Liver (tissue), 8 donors: ENCODE measurements at regions not wholly inside any gene's neighbourhood (a gene's known extent, or its start where the extent isn't known, plus 50 kb on each side); places are given as distances from the start of the nearest gene placed in this dataset.

Experiments used
- DNase-seq: peaks from one replicate; pipeline ENCODE4 v3.0.0-alpha.2; 2017; ENCODE audit warnings: low spot score
- H3K27ac ChIP-seq, 2 donors: one replicate each; pipeline ENCODE4 v1.7.0; 2013; ENCODE audit warnings: inconsistent platforms in 2 of 2, low read length in 2 of 2, control low read depth in 1 of 2, low read depth in 1 of 2, mild to moderate bottlenecking in 1 of 2
- H3K27me3 ChIP-seq, 4 donors: one replicate each; pipeline versions ENCODE4 v1.6.1 to v1.7.0; 2013; ENCODE audit warnings: low read length in 3 of 4, inconsistent platforms in 1 of 4, mild to moderate bottlenecking in 1 of 4, moderate library complexity in 1 of 4; ENCODE audit not compliant: control insufficient read depth in 4 of 4, insufficient read depth in 4 of 4
- H3K36me3 ChIP-seq, 4 donors: one replicate each; pipeline versions ENCODE4 v1.6.1 to v1.7.0; 2013; ENCODE audit warnings: low read length in 3 of 4, mild to moderate bottlenecking in 3 of 4, low read depth in 1 of 4, moderate library complexity in 1 of 4; ENCODE audit not compliant: control insufficient read depth in 4 of 4, insufficient read depth in 3 of 4
- H3K4me1 ChIP-seq, 4 donors: one replicate each; pipeline versions ENCODE4 v1.6.1 to v1.7.0; 2013; ENCODE audit warnings: low read length in 3 of 4, mild to moderate bottlenecking in 3 of 4, moderate library complexity in 1 of 4; ENCODE audit not compliant: control insufficient read depth in 4 of 4, insufficient read depth in 4 of 4
- H3K4me3 ChIP-seq, 3 donors: one replicate each; pipeline versions ENCODE4 v1.6.1 to v1.7.0; 2013; ENCODE audit warnings: low read length in 3 of 3, control low read depth in 1 of 3, low read depth in 1 of 3, mild to moderate bottlenecking in 1 of 3
- H3K9ac ChIP-seq, 2 donors: one replicate each; pipeline ENCODE4 v1.7.0; 2013; ENCODE audit warnings: low read length in 2 of 2, mild to moderate bottlenecking in 2 of 2, moderate library complexity in 2 of 2, control low read depth in 1 of 2, low read depth in 1 of 2
- H3K9me3 ChIP-seq, 4 donors: one replicate each; pipeline versions ENCODE4 v1.6.1 to v1.7.0; 2013; ENCODE audit warnings: low read length in 3 of 4; ENCODE audit not compliant: control insufficient read depth in 4 of 4
- ATF3 ChIP-seq: IDR thresholded peaks from 2 replicates; pipeline ENCODE4 v1.6.1; 2016; ENCODE audit warnings: antibody characterized with exemption
- HNF4A ChIP-seq, 2 donors: conservative IDR thresholded peaks; 2 replicates each; pipeline ENCODE4 v1.6.1; 2016; ENCODE audit warnings: antibody characterized with exemption in 2 of 2, mild to moderate bottlenecking in 2 of 2
- HNF4G ChIP-seq: IDR thresholded peaks from 2 replicates; pipeline ENCODE4 v1.6.1; 2016; ENCODE audit warnings: antibody characterized with exemption
- JUND ChIP-seq, 2 donors: IDR thresholded peaks; 2 replicates each; pipeline ENCODE4 v1.6.1; 2016; ENCODE audit warnings: antibody characterized with exemption in 2 of 2
- MAX ChIP-seq: IDR thresholded peaks from 2 replicates; pipeline ENCODE4 v1.6.1; 2016; ENCODE audit warnings: antibody characterized with exemption
- SP1 ChIP-seq: IDR thresholded peaks from 2 replicates; pipeline ENCODE4 v1.6.1; 2018; ENCODE audit warnings: antibody characterized with exemption, mild to moderate bottlenecking
- TAF1 ChIP-seq: conservative IDR thresholded peaks from 2 replicates; pipeline ENCODE4 v1.6.1; 2016; ENCODE audit warnings: antibody characterized with exemption, mild to moderate bottlenecking
- YY1 ChIP-seq: IDR thresholded peaks from 2 replicates; pipeline ENCODE4 v1.6.1; 2016; ENCODE audit warnings: antibody characterized with exemption, mild to moderate bottlenecking
- ZBTB33 ChIP-seq: IDR thresholded peaks from 2 replicates; pipeline ENCODE4 v1.6.1; 2016; ENCODE audit warnings: antibody characterized with exemption
- WGBS: extraction: QIAGEN DNeasy Blood & Tissue Kit; methylation state at CpG from one replicate; pipeline ENCODE4 v1.1.7; 2013; 5-methylcytosine and 5-hydroxymethylcytosine counted together
- TF ChIP-seq, protein P1 (sequence below): fragments of 150-350 bp; IDR thresholded peaks from 2 replicates; pipeline ENCODE4 v1.5.1; 2017; ENCODE audit warnings: improper control_type of control experiment, low read depth, low read length; ENCODE audit not compliant: missing input control
- TF ChIP-seq, protein P2 (sequence below): IDR thresholded peaks from 2 replicates; pipeline ENCODE4 v1.6.1; 2016; ENCODE audit warnings: antibody characterized with exemption, mild to moderate bottlenecking
- donor health status: healthy.
- donor health status: healthy.
- donor health status: healthy.
- donor health status: healthy.
- donor health status: healthy.

GRCh38 chr7:18395868-18396267 is 99.7 kb upstream of the HDAC9 start:
- TF ChIP-seq, protein P1, sequence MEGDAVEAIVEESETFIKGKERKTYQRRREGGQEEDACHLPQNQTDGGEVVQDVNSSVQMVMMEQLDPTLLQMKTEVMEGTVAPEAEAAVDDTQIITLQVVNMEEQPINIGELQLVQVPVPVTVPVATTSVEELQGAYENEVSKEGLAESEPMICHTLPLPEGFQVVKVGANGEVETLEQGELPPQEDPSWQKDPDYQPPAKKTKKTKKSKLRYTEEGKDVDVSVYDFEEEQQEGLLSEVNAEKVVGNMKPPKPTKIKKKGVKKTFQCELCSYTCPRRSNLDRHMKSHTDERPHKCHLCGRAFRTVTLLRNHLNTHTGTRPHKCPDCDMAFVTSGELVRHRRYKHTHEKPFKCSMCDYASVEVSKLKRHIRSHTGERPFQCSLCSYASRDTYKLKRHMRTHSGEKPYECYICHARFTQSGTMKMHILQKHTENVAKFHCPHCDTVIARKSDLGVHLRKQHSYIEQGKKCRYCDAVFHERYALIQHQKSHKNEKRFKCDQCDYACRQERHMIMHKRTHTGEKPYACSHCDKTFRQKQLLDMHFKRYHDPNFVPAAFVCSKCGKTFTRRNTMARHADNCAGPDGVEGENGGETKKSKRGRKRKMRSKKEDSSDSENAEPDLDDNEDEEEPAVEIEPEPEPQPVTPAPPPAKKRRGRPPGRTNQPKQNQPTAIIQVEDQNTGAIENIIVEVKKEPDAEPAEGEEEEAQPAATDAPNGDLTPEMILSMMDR = no peak
- no peak for TF ChIP-seq ZBTB33

DNA sequence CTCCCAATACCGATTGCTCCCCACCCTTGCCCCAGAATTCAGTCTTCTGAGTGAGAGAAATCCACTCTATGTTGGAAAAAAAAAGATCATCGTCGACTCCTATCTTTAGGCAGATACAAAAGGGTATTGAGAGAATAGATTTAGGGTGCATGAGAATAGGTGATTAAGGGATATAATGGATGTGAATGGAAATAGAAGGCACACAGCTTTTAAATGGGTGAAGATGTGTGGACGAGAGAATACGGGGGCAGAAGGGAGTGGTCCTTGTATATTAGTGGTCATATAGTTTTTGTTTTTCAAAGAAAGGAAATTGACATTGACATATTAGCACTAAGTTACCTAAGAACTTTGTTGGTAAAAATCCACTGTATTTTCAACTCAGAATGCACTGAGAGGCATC is 98.6 kb upstream of the HDAC9 start:
- WGBS = 61% methylated on average over 5 of the region's 5 CpGs
- TF ChIP-seq HNF4A (conservative IDR thresholded peaks at IDR 0.05) (no peak), JUND (IDR thresholded peaks at IDR 0.05) (no peak), ATF3 (no peak), HNF4G (no peak), YY1 (no peak), TAF1 (no peak), MAX (no peak), SP1 (no peak)
- TF ChIP-seq, protein P1 = no peak
- TF ChIP-seq, protein P2, sequence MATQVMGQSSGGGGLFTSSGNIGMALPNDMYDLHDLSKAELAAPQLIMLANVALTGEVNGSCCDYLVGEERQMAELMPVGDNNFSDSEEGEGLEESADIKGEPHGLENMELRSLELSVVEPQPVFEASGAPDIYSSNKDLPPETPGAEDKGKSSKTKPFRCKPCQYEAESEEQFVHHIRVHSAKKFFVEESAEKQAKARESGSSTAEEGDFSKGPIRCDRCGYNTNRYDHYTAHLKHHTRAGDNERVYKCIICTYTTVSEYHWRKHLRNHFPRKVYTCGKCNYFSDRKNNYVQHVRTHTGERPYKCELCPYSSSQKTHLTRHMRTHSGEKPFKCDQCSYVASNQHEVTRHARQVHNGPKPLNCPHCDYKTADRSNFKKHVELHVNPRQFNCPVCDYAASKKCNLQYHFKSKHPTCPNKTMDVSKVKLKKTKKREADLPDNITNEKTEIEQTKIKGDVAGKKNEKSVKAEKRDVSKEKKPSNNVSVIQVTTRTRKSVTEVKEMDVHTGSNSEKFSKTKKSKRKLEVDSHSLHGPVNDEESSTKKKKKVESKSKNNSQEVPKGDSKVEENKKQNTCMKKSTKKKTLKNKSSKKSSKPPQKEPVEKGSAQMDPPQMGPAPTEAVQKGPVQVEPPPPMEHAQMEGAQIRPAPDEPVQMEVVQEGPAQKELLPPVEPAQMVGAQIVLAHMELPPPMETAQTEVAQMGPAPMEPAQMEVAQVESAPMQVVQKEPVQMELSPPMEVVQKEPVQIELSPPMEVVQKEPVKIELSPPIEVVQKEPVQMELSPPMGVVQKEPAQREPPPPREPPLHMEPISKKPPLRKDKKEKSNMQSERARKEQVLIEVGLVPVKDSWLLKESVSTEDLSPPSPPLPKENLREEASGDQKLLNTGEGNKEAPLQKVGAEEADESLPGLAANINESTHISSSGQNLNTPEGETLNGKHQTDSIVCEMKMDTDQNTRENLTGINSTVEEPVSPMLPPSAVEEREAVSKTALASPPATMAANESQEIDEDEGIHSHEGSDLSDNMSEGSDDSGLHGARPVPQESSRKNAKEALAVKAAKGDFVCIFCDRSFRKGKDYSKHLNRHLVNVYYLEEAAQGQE = no peak
- Histone ChIP-seq H3K9me3 (no peaks in the 10 kb centered on the region), H3K27ac (no peak overlapping the region), H3K36me3 (no peaks in the 10 kb centered on the region), H3K4me3 (no peak overlapping the region), H3K27me3 (peaks cover 0 to 9% (median 0%) of the 10 kb centered on the region in 4 donors), H3K9ac (no peak overlapping the region), H3K4me1 (peaks cover 0 to 2% (median 0%) of the 10 kb centered on the region in 4 donors)
- DNase-seq = no peak

More at GRCh38 chr7:18395868-18396267, 99.7 kb upstream of the HDAC9 start:
- peaks cover 0 to 7% (median 0%) of the 10 kb centered on the region in 4 donors for H3K27me3 ChIP-seq
- 67% methylated on average over 1 of the region's 1 CpG for WGBS
- peaks cover 0 to 2% (median 0%) of the 10 kb centered on the region in 4 donors for H3K4me1 ChIP-seq
- DNase-seq = no peak
- no peaks in the 10 kb centered on the region for H3K9me3 ChIP-seq
- H3K27ac ChIP-seq = no peak overlapping the region
- no peak overlapping the region for H3K9ac ChIP-seq
- H3K4me3 ChIP-seq = no peak overlapping the region
- no peaks in the 10 kb centered on the region for H3K36me3 ChIP-seq
